Neural progenitor cell (in vitro differentiated cells): ENCODE measurements at regions not wholly inside any gene's neighbourhood (a gene's known extent, or its start where the extent isn't known, plus 50 kb on each side); places are given as distances from the start of the nearest gene placed in this dataset.
A peak's percentile ranks its signal among the peaks of the same experiment; 100 is the strongest.

Source experiments
- DNase-seq: peaks from one replicate; pipeline ENCODE4 v3.0.0-alpha.2; 2016; ENCODE audit warnings: low spot score
- H2AFZ ChIP-seq: fragments of 200-600 bp; sonication (generic); replicated peaks from 2 replicates; pipeline ENCODE4 v1.6.1; 2016; ENCODE audit warnings: antibody characterized with exemption
- H3F3A ChIP-seq: fragments of 200-600 bp; sonication (generic); 2 replicates; pipeline ENCODE4 v1.6.1; 2016; ENCODE audit warnings: antibody characterized with exemption, low read depth
- H3K27ac ChIP-seq: fragments of 200-600 bp; sonication (generic); 2 replicates; pipeline ENCODE4 v1.5.1; 2016; ENCODE audit warnings: mild to moderate bottlenecking
- H3K27me3 ChIP-seq: fragments of 200-600 bp; sonication (generic); 2 replicates; pipeline ENCODE4 v1.6.1; 2016; ENCODE audit warnings: mild to moderate bottlenecking, moderate library complexity
- H3K36me3 ChIP-seq: fragments of 200-600 bp; sonication (generic); 2 replicates; pipeline ENCODE4 v1.5.1; 2016
- H3K4me1 ChIP-seq: fragments of 200-600 bp; sonication (generic); 2 replicates; pipeline ENCODE4 v1.6.1; 2016; ENCODE audit warnings: mixed run types
- H3K4me2 ChIP-seq: fragments of 200-600 bp; sonication (generic); 2 replicates; pipeline ENCODE4 v1.6.1; 2016
- H3K4me3 ChIP-seq: fragments of 200-600 bp; sonication (generic); 2 replicates; pipeline ENCODE4 v1.5.1; 2016
- H3K79me2 ChIP-seq: fragments of 200-600 bp; sonication (generic); 2 replicates; pipeline ENCODE4 v1.6.1; 2016; ENCODE audit warnings: low read depth
- H3K9ac ChIP-seq: fragments of 200-600 bp; sonication (generic); 2 replicates; pipeline ENCODE4 v1.6.1; 2016
- H3K9me3 ChIP-seq: fragments of 200-600 bp; sonication (generic); 2 replicates; pipeline ENCODE4 v1.5.1; 2016; ENCODE audit warnings: low read depth
- H4K20me1 ChIP-seq: fragments of 200-600 bp; sonication (generic); 2 replicates; pipeline ENCODE4 v1.6.1; 2016; ENCODE audit warnings: low read depth
- H3K27ac Mint-ChIP-seq: 3 replicates; pipeline ENCODE4 v1.8.0; 2021; ENCODE audit warnings: mixed read lengths
- H3K27me3 Mint-ChIP-seq: 2 replicates; pipeline ENCODE4 v1.8.0; 2022; ENCODE audit warnings: low read depth, mild to moderate bottlenecking, inconsistent platforms, moderate library complexity, mixed read lengths; ENCODE audit not compliant: insufficient read depth
- H3K36me3 Mint-ChIP-seq: 3 replicates; pipeline ENCODE4 v1.8.0; 2021; ENCODE audit warnings: mixed read lengths
- H3K4me1 Mint-ChIP-seq: 3 replicates; pipeline ENCODE4 v1.8.0; 2021; ENCODE audit warnings: mixed read lengths
- H3K4me3 Mint-ChIP-seq: 3 replicates; pipeline ENCODE4 v1.8.0; 2021; ENCODE audit warnings: mild to moderate bottlenecking, moderate library complexity, mixed read lengths
- H3K9me3 Mint-ChIP-seq: 3 replicates; pipeline ENCODE4 v1.8.0; 2020; ENCODE audit warnings: mixed read lengths
- CTCF ChIP-seq: fragments of 200-600 bp; sonication (generic); IDR thresholded peaks from 2 replicates; pipeline ENCODE4 v1.5.1; 2017; ENCODE audit warnings: antibody characterized with exemption, mild to moderate bottlenecking
- EZH2 ChIP-seq: fragments of 200-600 bp; sonication (generic); IDR thresholded peaks from 2 replicates; pipeline ENCODE4 v1.6.1; 2017; ENCODE audit warnings: antibody characterized with exemption, mild to moderate bottlenecking, moderate library complexity
- EZH2phosphoT487 ChIP-seq: fragments of 200-600 bp; sonication (generic); IDR thresholded peaks from 2 replicates; pipeline ENCODE4 v1.6.1; 2017; ENCODE audit warnings: antibody characterized with exemption

- H3K4me3 ChIP-seq: no peak overlapping the region
- H3K27ac ChIP-seq: no peak overlapping the region
- no peak overlapping the region for H3K9ac ChIP-seq
- H3K79me2 ChIP-seq: no peaks in the 10 kb centered on the region
- no peaks in the 10 kb centered on the region for H3K27me3 ChIP-seq
- no peak for DNase-seq
- no peak overlapping the region for H3K4me2 ChIP-seq
- H3K27ac Mint-ChIP-seq: no peak overlapping the region
- H3K4me1 Mint-ChIP-seq: no peaks in the 10 kb centered on the region
- no peaks in the 10 kb centered on the region for H3F3A ChIP-seq
- H4K20me1 ChIP-seq: no peaks in the 10 kb centered on the region
- no peaks in the 10 kb centered on the region for H3K27me3 Mint-ChIP-seq
- H2AFZ ChIP-seq: no peak overlapping the region
- no peaks in the 10 kb centered on the region for H3K9me3 Mint-ChIP-seq
- no peaks in the 10 kb centered on the region for H3K36me3 ChIP-seq
- TF ChIP-seq EZH2phosphoT487 (no peak), CTCF (no peak), EZH2 (no peak)
- no peaks in the 10 kb centered on the region for H3K9me3 ChIP-seq
- H3K4me3 Mint-ChIP-seq: no peak overlapping the region
- no peaks in the 10 kb centered on the region for H3K36me3 Mint-ChIP-seq
- peaks cover 5% of the 10 kb centered on the region for H3K4me1 ChIP-seq
These were observed 423.3 kb downstream of the EFNA5 start for GRCh38 chr5:107247427-107247826.

- no peaks in the 10 kb centered on the region for H3K27me3 Mint-ChIP-seq
- Histone ChIP-seq H3K9ac (no peak overlapping the region), H3K36me3 (no peaks in the 10 kb centered on the region), H3K4me1 (peaks cover 14% of the 10 kb centered on the region), H3K9me3 (no peaks in the 10 kb centered on the region), H4K20me1 (no peaks in the 10 kb centered on the region), H3K4me2 (no peak overlapping the region), H3K27ac (no peak overlapping the region), H2AFZ (no peak overlapping the region), H3K4me3 (no peak overlapping the region), H3K79me2 (no peaks in the 10 kb centered on the region), H3F3A (no peaks in the 10 kb centered on the region), H3K27me3 (no peaks in the 10 kb centered on the region)
- no peak overlapping the region for H3K27ac Mint-ChIP-seq
- DNase-seq: no peak
- no peaks in the 10 kb centered on the region for H3K9me3 Mint-ChIP-seq
- no peaks in the 10 kb centered on the region for H3K4me1 Mint-ChIP-seq
- H3K36me3 Mint-ChIP-seq: no peaks in the 10 kb centered on the region
- TF ChIP-seq EZH2phosphoT487 (no peak), CTCF (no peak), EZH2 (no peak)
- no peak overlapping the region for H3K4me3 Mint-ChIP-seq
These were observed 427.5 kb downstream of the EFNA5 start for GRCh38 chr5:107243220-107243579.

- Mint-ChIP-seq H3K4me1 (no peaks in the 10 kb centered on the region), H3K27me3 (no peaks in the 10 kb centered on the region), H3K36me3 (no peaks in the 10 kb centered on the region), H3K9me3 (no peaks in the 10 kb centered on the region), H3K4me3 (no peak overlapping the region), H3K27ac (no peak overlapping the region)
- H2AFZ ChIP-seq: no peak overlapping the region
- no peak overlapping the region for H3K9ac ChIP-seq
- no peaks in the 10 kb centered on the region for H3F3A ChIP-seq
- H3K4me3 ChIP-seq: no peak overlapping the region
- DNase-seq: peak; percentile 25
- H3K27ac ChIP-seq: no peak overlapping the region
- no peaks in the 10 kb centered on the region for H3K79me2 ChIP-seq
- peak overlapping the region; percentile 19 for H3K4me2 ChIP-seq
- H3K36me3 ChIP-seq: no peaks in the 10 kb centered on the region
- no peaks in the 10 kb centered on the region for H3K27me3 ChIP-seq
- TF ChIP-seq CTCF (no peak), EZH2phosphoT487 (no peak), EZH2 (no peak)
- peaks cover 14% of the 10 kb centered on the region for H3K4me1 ChIP-seq
- no peaks in the 10 kb centered on the region for H3K9me3 ChIP-seq
- H4K20me1 ChIP-seq: no peaks in the 10 kb centered on the region
These were observed 428.1 kb downstream of the EFNA5 start for GRCh38 chr5:107242411-107243219.
